ENCODE measurements at regions not wholly inside any gene's neighbourhood (a gene's known extent, or its start where the extent isn't known, plus 50 kb on each side); places are given as distances from the start of the nearest gene placed in this dataset.

- H3K79me1 ChIP-seq (replicated peaks; ENCODE audit: low read length, poor library complexity, severe bottlenecking): no peaks in the 10 kb centered on the region
- H3K27ac ChIP-seq (ENCODE audit: low read length, poor library complexity, severe bottlenecking): no peak overlapping the region
- no peaks in the 10 kb centered on the region for H3K9me3 ChIP-seq (ENCODE audit: control insufficient read depth, low read length)
- WGBS: no CpG with 5 or more reads among the region's 2 CpGs
- H3K9ac ChIP-seq (ENCODE audit: low read length): no peak overlapping the region
- no peak overlapping the region for H2BK12ac ChIP-seq (ENCODE audit: low read length in 2 of 2)
- H3K27me3 ChIP-seq (ENCODE audit: control insufficient read depth in 1 of 2, insufficient read depth in 1 of 2, low read length in 2 of 2): no peaks in the 10 kb centered on the region
- no peak overlapping the region for H2AK5ac ChIP-seq (ENCODE audit: low read length, severe bottlenecking)
- H3K4me2 ChIP-seq (ENCODE audit: low read length, poor library complexity, severe bottlenecking): no peak overlapping the region
- no peak overlapping the region for H4K91ac ChIP-seq (ENCODE audit: low read length)
- no peak overlapping the region for H3K4me3 ChIP-seq (ENCODE audit: insufficient read depth in 1 of 2, low read depth in 1 of 2, low read length in 2 of 2)
- H2BK120ac ChIP-seq (ENCODE audit: low read depth, low read length): no peak overlapping the region
- H3K14ac ChIP-seq (ENCODE audit: low read length in 2 of 2): no peak overlapping the region
- no peak overlapping the region for H2AFZ ChIP-seq (ENCODE audit: low read depth, low read length)
- no peak overlapping the region for H3K18ac ChIP-seq (ENCODE audit: low read depth in 1 of 2, low read length in 2 of 2)
- no peak overlapping the region for H3K23ac ChIP-seq (ENCODE audit: low read length in 2 of 2)
- no peak overlapping the region for H2BK5ac ChIP-seq (ENCODE audit: low read depth, low read length, poor library complexity, severe bottlenecking)
- H4K8ac ChIP-seq (ENCODE audit: low read length): no peak overlapping the region
- H3K36me3 ChIP-seq (ENCODE audit: control insufficient read depth in 1 of 2, insufficient read depth in 2 of 2, low read depth in 1 of 2, low read length in 2 of 2): no peaks in the 10 kb centered on the region
- H3K4me1 ChIP-seq (ENCODE audit: control insufficient read depth, insufficient read depth, low read depth, low read length): no peaks in the 10 kb centered on the region
- no peak overlapping the region for H3K4ac ChIP-seq (ENCODE audit: low read depth in 1 of 2, low read length in 2 of 2)
- H2BK15ac ChIP-seq (ENCODE audit: low read depth, poor library complexity, severe bottlenecking): no peak overlapping the region
- DNase-seq: peak; percentile 52
Observed at GRCh38 chrX:10325611-10326010, 168.8 kb downstream of the CLCN4 start.

- Histone ChIP-seq H2BK12ac (ENCODE audit: low read length in 2 of 2) (no peak overlapping the region), H3K18ac (ENCODE audit: low read depth in 1 of 2, low read length in 2 of 2) (no peak overlapping the region), H2AFZ (ENCODE audit: low read depth, low read length) (no peak overlapping the region), H4K91ac (ENCODE audit: low read length) (no peak overlapping the region), H3K36me3 (ENCODE audit: control insufficient read depth in 1 of 2, insufficient read depth in 2 of 2, low read depth in 1 of 2, low read length in 2 of 2) (no peaks in the 10 kb centered on the region), H3K4me3 (ENCODE audit: insufficient read depth in 1 of 2, low read depth in 1 of 2, low read length in 2 of 2) (no peak overlapping the region), H2BK5ac (ENCODE audit: low read depth, low read length, poor library complexity, severe bottlenecking) (no peak overlapping the region), H3K9ac (ENCODE audit: low read length) (no peak overlapping the region), H2AK5ac (ENCODE audit: low read length, severe bottlenecking) (no peak overlapping the region), H2BK15ac (ENCODE audit: low read depth, poor library complexity, severe bottlenecking) (no peak overlapping the region), H3K14ac (ENCODE audit: low read length in 2 of 2) (no peak overlapping the region), H3K9me3 (ENCODE audit: control insufficient read depth, low read length) (no peaks in the 10 kb centered on the region), H4K8ac (ENCODE audit: low read length) (no peak overlapping the region), H3K79me1 (replicated peaks; ENCODE audit: low read length, poor library complexity, severe bottlenecking) (no peaks in the 10 kb centered on the region), H3K23ac (ENCODE audit: low read length in 2 of 2) (no peak overlapping the region), H3K4ac (ENCODE audit: low read depth in 1 of 2, low read length in 2 of 2) (no peak overlapping the region), H3K4me2 (ENCODE audit: low read length, poor library complexity, severe bottlenecking) (no peak overlapping the region), H3K27ac (ENCODE audit: low read length, poor library complexity, severe bottlenecking) (no peak overlapping the region), H3K4me1 (ENCODE audit: control insufficient read depth, insufficient read depth, low read depth, low read length) (no peaks in the 10 kb centered on the region), H2BK120ac (ENCODE audit: low read depth, low read length) (no peak overlapping the region), H3K27me3 (ENCODE audit: control insufficient read depth in 1 of 2, insufficient read depth in 1 of 2, low read length in 2 of 2) (peaks cover 0 to 1% of the 10 kb centered on the region in 2 experiments)
- 39% methylated on average over 2 of the region's 2 CpGs for WGBS
- peak; percentile 58 for DNase-seq
Observed at GRCh38 chrX:10326578-10326977, 169.8 kb downstream of the CLCN4 start.

- H3K27ac ChIP-seq (ENCODE audit: low read length, poor library complexity, severe bottlenecking): no peak overlapping the region
- H3K9ac ChIP-seq (ENCODE audit: low read length): no peak overlapping the region
- H3K27me3 ChIP-seq (ENCODE audit: control insufficient read depth in 1 of 2, insufficient read depth in 1 of 2, low read length in 2 of 2): peaks cover 0 to 5% of the 10 kb centered on the region in 2 experiments
- no peaks in the 10 kb centered on the region for H3K9me3 ChIP-seq (ENCODE audit: control insufficient read depth, low read length)
- peak; percentile 7 for DNase-seq
- no peak overlapping the region for H2BK15ac ChIP-seq (ENCODE audit: low read depth, poor library complexity, severe bottlenecking)
- H2BK5ac ChIP-seq (ENCODE audit: low read depth, low read length, poor library complexity, severe bottlenecking): no peak overlapping the region
- no peak overlapping the region for H3K4ac ChIP-seq (ENCODE audit: low read depth in 1 of 2, low read length in 2 of 2)
- H2AFZ ChIP-seq (ENCODE audit: low read depth, low read length): no peak overlapping the region
- H3K36me3 ChIP-seq (ENCODE audit: control insufficient read depth in 1 of 2, insufficient read depth in 2 of 2, low read depth in 1 of 2, low read length in 2 of 2): no peaks in the 10 kb centered on the region
- no peak overlapping the region for H3K4me3 ChIP-seq (ENCODE audit: insufficient read depth in 1 of 2, low read depth in 1 of 2, low read length in 2 of 2)
- H3K4me1 ChIP-seq (ENCODE audit: control insufficient read depth, insufficient read depth, low read depth, low read length): no peaks in the 10 kb centered on the region
- H3K14ac ChIP-seq (ENCODE audit: low read length in 2 of 2): no peak overlapping the region
- no peak overlapping the region for H4K91ac ChIP-seq (ENCODE audit: low read length)
- no peak overlapping the region for H3K18ac ChIP-seq (ENCODE audit: low read depth in 1 of 2, low read length in 2 of 2)
- 31% methylated on average over 7 of the region's 7 CpGs for WGBS
- no peak overlapping the region for H2BK120ac ChIP-seq (ENCODE audit: low read depth, low read length)
- H2BK12ac ChIP-seq (ENCODE audit: low read length in 2 of 2): no peak overlapping the region
- H4K8ac ChIP-seq (ENCODE audit: low read length): no peak overlapping the region
- no peak overlapping the region for H3K23ac ChIP-seq (ENCODE audit: low read length in 2 of 2)
- H3K4me2 ChIP-seq (ENCODE audit: low read length, poor library complexity, severe bottlenecking): peak overlapping the region; percentile 22
- no peak overlapping the region for H2AK5ac ChIP-seq (ENCODE audit: low read length, severe bottlenecking)
- H3K79me1 ChIP-seq (replicated peaks; ENCODE audit: low read length, poor library complexity, severe bottlenecking): no peaks in the 10 kb centered on the region
Observed at GRCh38 chrX:10327651-10328050, 170.9 kb downstream of the CLCN4 start.

GRCh38 chrX:10329984-10330383 lies 173.2 kb downstream of the CLCN4 start:
- Histone ChIP-seq H3K9ac (ENCODE audit: low read length) (no peak overlapping the region), H3K4me3 (ENCODE audit: insufficient read depth in 1 of 2, low read depth in 1 of 2, low read length in 2 of 2) (no peak overlapping the region), H3K27ac (ENCODE audit: low read length, poor library complexity, severe bottlenecking) (no peak overlapping the region), H2BK120ac (ENCODE audit: low read depth, low read length) (no peak overlapping the region), H3K4me1 (ENCODE audit: control insufficient read depth, insufficient read depth, low read depth, low read length) (no peaks in the 10 kb centered on the region), H3K79me1 (replicated peaks; ENCODE audit: low read length, poor library complexity, severe bottlenecking) (no peaks in the 10 kb centered on the region), H4K8ac (ENCODE audit: low read length) (no peak overlapping the region), H2BK15ac (ENCODE audit: low read depth, poor library complexity, severe bottlenecking) (no peak overlapping the region), H2BK5ac (ENCODE audit: low read depth, low read length, poor library complexity, severe bottlenecking) (no peak overlapping the region), H3K36me3 (ENCODE audit: control insufficient read depth in 1 of 2, insufficient read depth in 2 of 2, low read depth in 1 of 2, low read length in 2 of 2) (no peaks in the 10 kb centered on the region), H3K4me2 (ENCODE audit: low read length, poor library complexity, severe bottlenecking) (no peak overlapping the region), H3K27me3 (ENCODE audit: control insufficient read depth in 1 of 2, insufficient read depth in 1 of 2, low read length in 2 of 2) (peaks cover 0 to 5% of the 10 kb centered on the region in 2 experiments), H3K9me3 (ENCODE audit: control insufficient read depth, low read length) (no peaks in the 10 kb centered on the region), H2BK12ac (ENCODE audit: low read length in 2 of 2) (no peak overlapping the region), H4K91ac (ENCODE audit: low read length) (no peak overlapping the region), H2AFZ (ENCODE audit: low read depth, low read length) (no peak overlapping the region), H3K4ac (ENCODE audit: low read depth in 1 of 2, low read length in 2 of 2) (no peak overlapping the region), H2AK5ac (ENCODE audit: low read length, severe bottlenecking) (no peak overlapping the region), H3K23ac (ENCODE audit: low read length in 2 of 2) (no peak overlapping the region), H3K14ac (ENCODE audit: low read length in 2 of 2) (no peak overlapping the region), H3K18ac (ENCODE audit: low read depth in 1 of 2, low read length in 2 of 2) (no peak overlapping the region)
- 88% methylated on average over 3 of the region's 7 CpGs for WGBS
- no peak for DNase-seq
